GM18870 (cell line): ENCODE measurements at regions not wholly inside any gene's neighbourhood (a gene's known extent, or its start where the extent isn't known, plus 50 kb on each side); places are given as distances from the start of the nearest gene placed in this dataset.
"Not testable (repeated sequence)": the region's sequence is repeated elsewhere in the genome, so short reads cannot be mapped to it uniquely, and the experiment has no call there.

ENCODE experiments used
- ATAC-seq: cut with Tn5 transposase; IDR thresholded peaks from one replicate; pipeline ENCODE4 v1.9.1; 2021; ENCODE audit warnings: moderate library complexity; ENCODE audit not compliant: unreplicated experiment

DNA sequence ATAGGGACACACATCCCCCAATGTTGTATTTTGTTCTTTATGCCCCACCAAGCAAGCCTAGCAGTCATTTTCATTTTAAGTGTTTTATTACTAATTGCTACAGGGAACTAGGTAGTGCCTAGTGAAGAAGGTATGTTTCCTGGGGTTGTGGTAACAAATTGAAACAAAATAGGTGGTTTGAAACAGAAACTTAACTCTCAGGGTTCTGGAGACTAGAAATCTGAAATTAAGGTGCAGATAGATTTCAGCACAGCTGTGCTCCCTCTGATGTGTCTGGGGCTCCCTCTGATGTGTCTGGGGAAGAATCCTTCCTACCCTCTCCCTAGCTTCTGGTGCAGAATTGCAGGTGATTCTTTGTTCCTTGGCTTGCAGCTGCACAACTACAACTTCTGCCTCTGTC lies 390.1 kb downstream of the ZFHX3 start:
- peak; percentile 96 for ATAC-seq

DNA sequence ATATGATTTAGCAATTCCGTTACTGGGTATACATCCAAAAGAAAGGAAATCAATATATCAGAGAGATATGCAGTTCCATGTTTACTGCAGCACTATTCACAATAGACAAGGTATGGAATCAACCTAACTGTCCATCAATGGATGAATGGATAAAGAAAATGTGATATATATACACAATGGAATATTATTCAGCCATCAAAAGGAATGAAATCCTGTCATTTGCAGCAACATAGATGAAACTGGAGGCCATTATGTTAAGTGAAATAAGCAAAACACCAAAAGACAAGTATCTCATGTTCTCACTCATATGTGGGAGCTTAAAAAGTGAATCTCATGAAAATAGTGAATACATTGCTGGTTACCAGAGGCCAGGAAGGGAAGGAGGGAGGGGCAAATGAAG lies 390.8 kb downstream of the ZFHX3 start:
- ATAC-seq, result no peak

DNA sequence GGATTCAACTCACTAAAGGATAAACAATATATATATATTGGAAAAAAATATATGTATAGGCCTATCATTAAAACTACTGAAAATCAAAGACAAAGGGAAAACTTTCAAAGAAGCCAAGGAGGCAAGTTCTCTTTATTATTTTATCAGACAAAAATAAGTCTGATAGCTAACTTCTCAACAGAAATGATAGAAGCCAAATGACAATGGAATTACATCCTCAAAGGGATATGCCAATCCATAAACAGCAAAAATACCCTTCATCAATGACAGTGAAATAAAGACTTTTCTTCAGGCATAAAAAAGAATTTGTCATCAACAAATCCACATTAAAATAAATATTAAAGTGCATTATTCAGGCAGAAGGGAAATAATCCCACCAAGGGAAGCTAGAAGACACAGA lies 393.4 kb downstream of the ZFHX3 start:
- ATAC-seq, result no peak

DNA sequence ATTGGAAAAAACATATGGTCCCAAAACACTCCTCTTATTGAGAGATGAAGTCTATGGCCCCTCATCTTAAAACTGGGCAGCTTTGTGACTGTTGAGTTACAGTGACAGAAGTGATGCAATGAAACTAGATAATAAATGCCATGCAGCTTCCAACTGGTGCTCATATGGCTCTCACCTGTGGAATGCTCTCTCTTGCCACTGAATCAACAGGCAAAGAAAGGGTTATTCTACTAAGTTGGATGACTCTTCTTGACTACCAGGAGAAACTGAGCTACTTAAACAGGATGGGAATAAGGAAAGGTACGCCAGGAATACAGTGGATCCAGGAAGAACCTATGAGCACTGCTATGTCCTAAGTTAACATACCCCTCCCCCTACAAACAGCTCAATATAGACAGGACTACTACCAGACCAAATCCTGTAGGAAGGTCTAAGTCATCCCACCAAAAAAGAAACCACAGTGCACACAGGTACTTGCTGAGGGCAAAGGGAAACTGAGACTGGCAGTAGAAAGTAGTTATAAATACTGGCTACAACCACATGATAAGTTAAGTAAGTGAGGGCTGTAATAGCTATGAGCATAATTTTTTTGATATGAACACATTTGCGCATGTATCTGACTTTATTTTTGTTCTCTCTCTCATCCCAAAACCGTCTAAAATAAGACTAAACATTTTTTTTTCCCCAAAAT lies 398.5 kb downstream of the ZFHX3 start:
- ATAC-seq, result no peak

DNA sequence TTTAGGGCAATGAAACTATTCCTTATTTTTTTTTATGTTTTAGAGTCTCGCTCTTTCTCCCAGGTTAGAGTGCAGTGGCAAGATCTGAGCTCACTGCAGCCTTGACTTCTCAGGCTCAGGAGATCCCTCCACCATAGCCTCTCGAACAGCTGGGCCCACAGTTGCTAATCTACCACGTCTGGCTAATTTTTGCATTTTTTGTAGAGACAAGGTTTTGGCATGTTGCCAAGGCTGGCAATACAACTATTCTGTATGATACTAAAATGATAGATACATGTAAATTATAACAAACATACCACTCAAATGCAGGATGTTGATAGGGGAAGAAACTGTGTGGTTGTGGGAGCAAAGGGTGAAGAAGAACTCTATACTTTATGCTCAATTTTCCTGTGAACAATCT lies 401.3 kb downstream of the ZFHX3 start:
- no peak for ATAC-seq

DNA sequence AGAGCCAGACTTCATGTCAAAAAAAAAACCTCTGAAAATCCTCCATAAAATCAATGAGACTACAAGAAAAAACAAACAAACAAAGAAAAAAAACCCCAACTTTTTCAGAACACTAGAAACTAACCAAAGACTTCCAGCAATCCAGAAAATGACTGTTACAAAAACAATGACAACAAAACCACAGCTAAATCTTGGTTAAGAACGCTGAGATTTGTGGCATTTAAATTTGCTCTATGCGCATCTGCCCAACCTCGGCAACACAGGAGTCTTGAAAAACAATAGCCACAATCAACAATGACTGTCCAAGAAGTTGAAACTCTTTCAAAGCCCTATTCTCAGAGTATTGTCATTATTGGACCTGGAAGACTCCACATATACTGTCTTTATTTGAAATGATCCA lies 402.4 kb downstream of the ZFHX3 start:
- ATAC-seq, result no peak

DNA sequence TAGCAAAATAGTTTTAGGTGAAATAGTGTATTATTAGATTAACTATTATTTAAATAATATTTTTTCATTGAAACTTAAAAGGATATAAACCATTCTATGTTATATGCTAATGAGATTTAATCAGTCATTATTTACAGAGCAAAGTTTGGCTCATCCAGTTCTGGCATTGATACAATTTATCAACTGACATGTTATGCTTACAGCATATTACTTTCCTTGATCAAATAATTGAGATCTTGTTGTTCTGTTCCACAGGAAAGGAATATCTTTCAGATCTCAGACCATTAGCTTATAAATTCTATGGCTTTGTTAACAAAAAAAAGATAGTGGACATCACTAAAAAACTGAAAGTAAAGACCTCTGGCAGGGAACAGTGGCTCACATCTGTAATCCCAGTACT lies 403.0 kb downstream of the ZFHX3 start:
- ATAC-seq, result no peak

DNA sequence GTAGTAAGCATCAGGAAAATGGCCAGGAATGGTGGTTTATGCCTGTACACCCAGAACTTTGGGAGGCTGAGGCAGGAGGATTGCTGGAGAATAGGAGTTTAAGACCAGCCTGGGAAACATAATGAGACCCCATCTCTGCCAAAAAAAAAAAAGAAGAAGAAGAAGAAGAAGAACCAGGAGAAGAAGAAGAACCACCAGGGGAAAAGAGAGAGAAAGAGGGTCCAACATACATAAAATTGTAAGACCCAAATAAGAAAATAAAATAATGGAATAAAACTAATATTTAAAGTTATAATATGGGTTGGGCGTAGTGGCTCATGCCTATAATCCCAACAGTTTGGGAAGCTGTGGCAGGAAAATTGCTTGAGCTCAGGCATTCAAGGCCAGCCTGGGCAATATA lies 408.4 kb downstream of the ZFHX3 start:
- ATAC-seq, result no peak

DNA sequence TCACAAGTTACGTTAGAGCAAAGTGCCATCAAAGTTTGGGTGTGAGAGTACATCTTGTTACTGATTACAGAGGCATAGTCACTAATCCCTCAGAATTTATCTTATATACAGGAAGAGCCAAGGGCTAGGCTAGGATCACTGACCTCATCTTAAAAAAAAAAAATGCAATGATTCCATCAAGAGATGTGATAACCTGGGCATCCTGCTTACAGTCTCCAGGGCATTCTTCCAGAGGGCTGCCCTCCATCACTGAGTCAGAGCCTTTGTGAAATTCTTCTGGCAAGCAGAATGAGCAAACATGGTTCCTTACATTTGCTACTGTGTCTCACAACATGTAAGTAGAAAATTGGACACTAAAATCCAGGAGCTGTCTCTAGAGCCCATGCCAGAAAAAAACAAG lies 410.6 kb downstream of the ZFHX3 start:
- no peak for ATAC-seq

DNA sequence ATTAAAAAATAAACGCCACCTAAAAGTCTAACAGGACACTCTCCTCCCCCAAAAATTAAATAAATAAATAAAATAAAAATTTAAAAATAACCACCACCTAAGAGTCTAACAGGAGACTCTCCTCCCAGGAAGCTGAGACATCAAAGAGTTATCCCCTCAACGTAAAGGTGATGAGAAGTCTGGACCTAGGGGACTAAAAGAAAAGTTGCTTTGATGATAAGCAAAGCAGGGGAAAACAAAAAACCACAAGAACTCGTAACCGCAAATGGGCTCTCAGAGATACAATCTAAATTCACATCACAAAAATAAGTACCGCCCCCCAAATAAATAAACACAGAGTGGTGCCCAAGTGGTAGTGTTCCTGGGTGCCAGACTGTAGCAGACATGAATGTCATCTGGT lies 412.2 kb downstream of the ZFHX3 start:
- ATAC-seq, result no peak

DNA sequence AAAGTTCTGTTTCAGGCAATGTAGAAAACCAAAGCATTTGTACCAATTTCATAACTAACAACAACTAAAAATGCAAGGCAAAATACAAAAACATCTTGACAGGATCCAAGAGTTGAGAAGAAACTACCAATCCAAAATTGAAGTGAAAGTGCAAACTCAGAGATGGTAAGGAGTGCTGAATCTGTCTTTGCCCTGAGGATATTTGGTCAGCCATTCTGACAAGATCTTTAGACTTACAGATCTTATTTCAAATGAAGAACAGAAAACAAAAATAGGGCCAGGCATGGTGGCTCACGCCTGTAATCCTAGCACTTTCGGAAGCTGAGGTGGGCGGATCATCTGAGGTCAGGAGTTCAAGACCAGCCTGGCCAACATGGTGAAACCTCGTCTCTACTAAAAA lies 412.8 kb downstream of the ZFHX3 start:
- ATAC-seq, result no peak

DNA sequence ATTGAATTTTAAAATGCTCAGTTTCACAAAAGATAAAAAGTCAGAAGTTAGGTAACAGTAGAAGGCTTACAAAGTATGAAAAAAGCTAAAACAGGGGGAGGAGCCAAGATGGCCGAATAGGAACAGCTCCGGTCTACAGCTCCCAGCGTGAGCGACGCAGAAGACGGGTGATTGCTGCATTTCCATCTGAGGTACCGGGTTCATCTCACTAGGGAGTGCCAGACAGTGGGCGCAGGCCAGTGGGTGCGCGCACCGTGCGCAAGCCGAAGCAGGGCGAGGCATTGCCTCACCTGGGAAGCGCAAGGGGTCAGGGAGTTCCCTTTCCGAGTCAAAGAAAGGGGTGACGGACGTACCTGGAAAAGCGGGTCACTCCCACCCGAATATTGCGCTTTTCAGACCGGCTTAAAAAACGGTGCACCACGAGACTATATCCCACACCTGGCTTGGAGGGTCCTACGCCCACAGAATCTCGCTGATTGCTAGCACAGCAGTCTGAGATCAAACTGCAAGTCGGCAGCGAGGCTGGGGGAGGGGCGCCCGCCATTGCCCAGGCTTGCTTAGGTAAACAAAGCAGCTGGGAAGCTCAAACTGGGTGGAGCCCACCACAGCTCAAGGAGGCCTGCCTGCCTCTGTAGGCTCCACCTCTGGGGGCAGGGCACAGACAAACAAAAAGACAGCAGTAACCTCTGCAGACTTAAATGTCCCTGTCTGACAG lies 420.6 kb downstream of the ZFHX3 start:
- not testable (repeated sequence) for ATAC-seq

DNA sequence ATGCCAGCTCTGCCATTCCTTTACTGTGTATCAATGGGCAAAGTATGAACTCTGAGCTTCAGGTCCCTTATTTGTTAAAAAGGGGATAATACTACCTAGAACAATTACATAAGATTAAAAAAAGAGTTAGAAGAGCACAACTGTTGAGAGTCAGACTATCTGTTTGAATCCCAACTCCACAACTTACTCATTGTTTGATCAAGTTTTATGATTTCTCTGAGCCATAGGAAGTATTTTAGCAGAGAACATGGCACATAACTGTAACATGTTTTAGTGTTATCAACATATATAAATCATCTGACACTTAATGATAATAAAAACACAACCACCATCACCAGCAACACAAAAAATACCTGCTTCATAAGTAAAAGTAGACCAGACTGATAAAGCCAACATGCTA lies 421.3 kb downstream of the ZFHX3 start:
- no peak for ATAC-seq

DNA sequence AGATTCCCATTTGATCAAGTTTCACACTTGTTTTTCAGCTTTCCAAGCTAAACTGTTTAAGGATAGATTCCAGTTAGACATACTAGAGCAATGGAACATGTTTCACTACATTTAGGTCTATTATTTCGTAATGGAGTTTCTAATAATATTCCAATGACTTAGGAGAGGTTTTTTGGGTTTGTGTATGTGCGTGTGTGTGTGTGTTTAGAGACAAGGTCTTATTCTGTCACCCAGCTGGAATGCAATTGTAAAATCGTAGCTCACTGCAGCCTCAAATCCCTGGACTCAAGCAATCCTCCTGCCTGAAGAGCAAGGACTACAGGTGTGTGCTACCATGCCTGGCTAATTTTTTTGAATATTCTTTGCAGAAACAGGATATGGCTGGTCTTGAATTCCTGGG lies 426.3 kb downstream of the ZFHX3 start:
- no peak for ATAC-seq

DNA sequence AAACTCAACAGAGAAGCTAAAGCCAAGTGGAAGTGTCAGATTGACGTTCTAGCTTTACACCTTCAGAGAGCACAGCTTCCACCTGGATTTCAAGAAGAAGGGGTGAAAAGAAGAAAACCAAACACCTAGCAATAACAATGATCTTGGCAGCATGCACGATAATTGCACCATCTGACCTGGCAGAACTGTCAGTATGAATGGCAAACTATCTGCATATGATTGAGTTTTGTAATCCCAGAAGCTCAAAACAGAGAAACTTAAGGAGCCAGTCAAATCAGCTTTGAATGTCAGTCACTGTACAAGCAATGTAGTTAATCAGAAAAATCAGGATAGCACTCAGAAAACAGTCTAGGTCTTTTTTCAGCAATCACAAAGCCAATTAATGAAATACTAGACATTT lies 427.1 kb downstream of the ZFHX3 start:
- ATAC-seq, result no peak

DNA sequence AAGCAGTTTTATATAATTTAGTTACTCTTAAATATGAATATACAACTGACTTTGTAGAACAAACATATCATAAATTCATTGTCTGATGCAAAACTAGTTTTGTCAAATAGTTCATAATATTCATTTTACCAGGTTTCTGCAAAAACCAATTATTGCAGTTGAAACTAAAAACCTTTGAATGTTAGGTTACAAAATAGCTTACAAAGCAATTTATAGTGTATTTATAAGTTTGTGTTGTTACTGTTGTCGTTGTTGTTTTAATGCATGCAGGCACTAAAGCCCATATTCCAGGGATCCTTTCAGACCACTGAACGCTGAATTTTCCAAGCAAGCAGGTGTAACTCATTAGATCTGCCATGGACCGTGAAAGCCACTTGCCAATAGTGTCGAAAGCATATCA lies 427.6 kb downstream of the ZFHX3 start:
- no peak for ATAC-seq

DNA sequence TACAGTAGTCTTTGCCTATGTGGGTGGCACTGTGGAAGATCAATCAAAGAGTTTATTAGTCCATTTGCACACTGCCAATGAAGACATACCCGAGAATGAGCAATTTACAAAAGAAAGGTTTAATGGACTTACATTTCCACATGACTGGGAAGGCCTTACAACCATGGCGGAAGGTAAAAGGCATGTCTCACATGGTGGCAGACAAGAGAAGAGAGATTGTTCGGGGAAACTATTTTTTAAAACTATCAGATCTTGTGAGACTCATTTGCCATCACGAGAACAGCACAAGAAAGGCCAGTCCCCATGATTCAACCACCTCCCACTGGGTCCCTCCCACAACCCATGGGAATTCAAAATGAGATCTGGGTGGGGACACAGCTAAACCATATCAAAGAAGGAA lies 432.1 kb downstream of the ZFHX3 start:
- ATAC-seq, result no peak

DNA sequence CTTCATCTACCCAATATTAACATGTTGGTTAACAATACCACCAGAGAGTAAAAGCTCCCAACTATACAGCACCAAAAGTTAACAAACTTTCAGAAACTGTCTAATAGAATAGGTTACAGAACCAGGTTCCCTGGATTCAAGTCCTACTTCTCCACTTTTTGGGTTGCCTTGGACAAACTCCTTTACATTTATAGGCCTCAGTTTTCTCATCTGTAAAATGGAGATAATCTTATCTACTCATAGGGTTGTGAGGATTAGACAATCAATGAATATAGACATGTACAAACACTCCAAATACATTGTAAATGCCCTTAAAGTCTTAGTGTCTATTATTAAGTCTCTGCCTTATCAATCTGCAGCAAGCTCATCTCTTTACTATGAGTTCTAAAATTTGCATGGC lies 435.2 kb downstream of the ZFHX3 start:
- no peak for ATAC-seq

DNA sequence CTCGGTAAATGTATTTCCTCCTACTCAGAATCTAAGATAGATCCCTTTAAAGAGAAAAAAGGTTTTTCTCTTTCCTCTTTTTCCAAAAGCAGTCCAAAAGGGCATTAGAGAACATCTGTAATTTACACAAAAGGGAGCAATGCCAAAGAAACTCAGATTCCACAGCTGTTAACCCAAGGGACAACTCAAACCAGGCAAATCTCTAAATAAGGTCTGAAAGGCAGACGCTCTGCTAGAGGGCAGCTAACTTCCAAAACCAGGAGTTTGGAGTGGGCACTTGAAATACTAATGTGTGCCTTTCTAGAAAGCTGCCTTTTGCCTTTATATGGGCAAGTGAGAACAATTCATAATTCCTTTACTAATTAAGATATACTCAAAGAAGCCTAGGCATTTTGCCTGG lies 435.7 kb downstream of the ZFHX3 start:
- no peak for ATAC-seq

DNA sequence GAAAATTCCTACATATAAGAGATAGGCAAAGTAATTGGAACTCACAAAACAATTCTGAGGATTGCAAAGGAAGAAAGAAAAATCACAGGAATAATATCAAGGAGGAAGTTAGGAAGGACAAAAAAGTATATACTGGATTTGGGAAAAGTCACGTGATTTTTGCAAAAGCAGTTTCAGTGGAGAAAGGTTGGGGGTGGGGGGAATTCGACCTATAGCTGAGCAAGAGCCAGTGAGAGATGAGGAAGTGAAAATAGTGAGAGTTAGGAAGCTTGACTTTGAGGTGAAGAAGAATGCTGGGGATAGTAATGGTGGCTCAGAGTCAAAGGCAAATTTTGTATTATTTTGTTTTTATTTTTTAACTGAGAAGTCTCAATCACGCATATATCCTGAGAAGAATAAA lies 438.0 kb upstream of the PMFBP1 start:
- no peak for ATAC-seq

DNA sequence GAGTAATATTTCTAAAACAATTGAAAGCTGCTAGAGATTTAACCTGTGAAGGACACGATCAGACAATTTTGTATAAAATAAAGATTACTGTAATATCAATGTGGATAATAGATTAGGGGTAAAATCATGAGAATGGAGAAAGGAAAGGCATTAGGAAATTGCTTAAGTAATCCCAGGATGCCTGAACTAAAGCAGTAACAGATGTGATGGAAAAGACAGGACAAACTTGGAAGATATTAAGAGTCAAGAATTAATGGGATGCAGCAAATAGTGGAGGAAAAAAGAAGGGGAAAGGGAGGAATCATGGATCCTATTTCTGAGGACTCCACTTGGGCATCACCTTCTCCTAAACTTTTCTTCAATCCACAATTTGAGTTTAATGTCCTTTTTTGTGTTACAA lies 437.1 kb upstream of the PMFBP1 start:
- ATAC-seq, result no peak

DNA sequence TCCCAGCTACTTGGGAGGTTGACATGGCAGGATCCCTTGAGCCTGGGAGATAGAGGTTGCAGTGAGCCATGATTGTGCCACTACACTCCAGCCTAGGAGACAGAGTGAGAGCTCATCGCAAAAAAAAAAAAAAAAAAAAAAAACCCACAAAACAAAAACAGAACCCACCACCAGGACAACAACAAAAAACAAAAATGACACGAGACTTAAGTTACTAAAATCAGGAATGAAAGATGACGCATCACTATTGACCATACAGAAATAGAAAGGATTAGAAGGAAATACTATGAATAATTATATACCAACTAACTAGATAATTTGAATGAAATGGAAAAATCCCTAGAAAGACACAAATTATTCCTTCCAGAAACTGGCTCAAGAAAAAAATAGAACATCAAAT lies 432.4 kb upstream of the PMFBP1 start:
- peak; percentile 68 for ATAC-seq

DNA sequence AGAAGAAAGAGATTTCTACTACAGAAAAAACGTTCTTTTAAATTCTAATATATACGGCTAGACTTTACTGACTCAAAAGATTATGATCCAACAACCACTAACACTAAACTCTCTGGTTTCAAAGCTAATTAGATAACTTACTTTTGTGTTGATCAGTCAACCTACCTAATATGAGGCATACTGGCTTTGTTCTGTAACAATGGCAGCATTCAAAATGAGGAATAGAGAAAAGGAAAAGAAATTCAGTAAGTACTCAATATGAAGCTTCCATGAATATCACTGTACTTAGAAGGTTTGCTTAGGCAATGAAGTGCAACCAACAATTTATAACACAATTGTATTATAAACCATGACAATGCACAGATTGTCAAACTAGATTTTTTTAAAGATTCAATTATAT lies 430.5 kb upstream of the PMFBP1 start:
- no peak for ATAC-seq
